OCI-LY3 (cell line): ENCODE measurements at regions not wholly inside any gene's neighbourhood (a gene's known extent, or its start where the extent isn't known, plus 50 kb on each side); places are given as distances from the start of the nearest gene placed in this dataset.
A peak's percentile ranks its signal among the peaks of the same experiment; 100 is the strongest.

Experiments used
- H2AFZ ChIP-seq: fragments of 200-600, 300-600 bp; shearing (Covaris generic); 2 replicates; pipeline ENCODE4 v1.6.0; 2014; ENCODE audit warnings: antibody characterized with exemption, low read depth, low read length
- H3K27ac ChIP-seq: fragments of 200-600, 300-600 bp; sonication (generic); 2 replicates; pipeline ENCODE4 v1.5.1; 2014; ENCODE audit warnings: mild to moderate bottlenecking, low read length, moderate library complexity, mixed read lengths
- H3K27me3 ChIP-seq: fragments of 200-600, 300-600 bp; sonication (generic); 2 replicates; pipeline ENCODE4 v1.6.1; 2014; ENCODE audit warnings: low read depth, low read length, mixed read lengths
- H3K36me3 ChIP-seq: fragments of 200-600, 300-600 bp; sonication (generic); replicated peaks from 2 replicates; pipeline ENCODE3; 2014; ENCODE audit warnings: low read depth, low read length, mixed read lengths
- H3K4me1 ChIP-seq: fragments of 300-600, 200-600 bp; sonication (generic); 2 replicates; pipeline ENCODE4 v1.6.1; 2014; ENCODE audit warnings: low read length, mixed read lengths
- H3K4me2 ChIP-seq: fragments of 200-600, 300-600 bp; sonication (generic); 2 replicates; pipeline ENCODE4 v1.6.1; 2014; ENCODE audit warnings: low read length, mixed read lengths
- H3K4me3 ChIP-seq: fragments of 300-600, 200-600 bp; sonication (generic); 2 replicates; pipeline ENCODE4 v1.5.1; 2014; ENCODE audit warnings: antibody characterized with exemption, mild to moderate bottlenecking, low read length, moderate library complexity
- H3K79me2 ChIP-seq: fragments of 300-600, 200-600 bp; shearing (Covaris generic); 2 replicates; pipeline ENCODE4 v1.6.1; 2014; ENCODE audit warnings: mild to moderate bottlenecking, low read length, mixed read lengths
- H3K9ac ChIP-seq: fragments of 300-600, 200-600 bp; shearing (Covaris generic); 2 replicates; pipeline ENCODE4 v1.6.0; 2014; ENCODE audit warnings: mild to moderate bottlenecking, low read length, moderate library complexity
- H3K9me3 ChIP-seq: fragments of 200-600, 300-600 bp; shearing (Covaris generic); 2 replicates; pipeline ENCODE4 v1.6.1; 2014; ENCODE audit warnings: low read length, mixed read lengths; ENCODE audit not compliant: insufficient read depth
- H4K20me1 ChIP-seq: fragments of 200-600, 300-600 bp; sonication (generic); 2 replicates; pipeline ENCODE4 v1.6.1; 2016; ENCODE audit warnings: low read length, mixed read lengths; ENCODE audit not compliant: insufficient read depth
- EZH2phosphoT487 ChIP-seq: fragments of 200-600 bp; shearing (Covaris generic); IDR thresholded peaks from 2 replicates; pipeline ENCODE4 v1.6.1; 2018; ENCODE audit warnings: antibody characterized with exemption, mixed run types, low read depth
- TF ChIP-seq, protein P1 (sequence below): fragments of 200-600, 300-600 bp; sonication (generic); IDR thresholded peaks from 2 replicates; pipeline ENCODE4 v1.5.1; 2014; ENCODE audit warnings: antibody characterized with exemption, low read length, low read depth

DNA sequence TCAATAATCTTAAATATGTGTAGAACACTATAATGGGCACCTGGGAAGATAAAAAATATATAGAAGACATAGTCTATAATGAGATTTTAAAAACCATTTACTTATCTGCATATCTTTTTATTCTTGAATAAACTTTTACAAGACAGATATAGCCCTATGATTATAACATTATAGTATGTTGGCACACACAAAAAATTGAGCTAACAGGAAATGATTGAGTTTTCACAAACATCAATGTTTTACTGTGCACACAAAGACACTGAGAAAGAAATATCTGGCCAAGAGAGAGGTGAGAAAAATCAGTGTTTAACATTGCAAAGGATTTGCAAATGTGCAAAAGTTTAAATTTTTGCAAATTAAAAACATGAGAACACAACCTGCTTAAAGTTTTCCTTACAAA, 124.3 kb downstream of the BBS10 start:
- Histone ChIP-seq H3K9ac (no peak overlapping the region), H3K4me2 (no peak overlapping the region), H2AFZ (no peak overlapping the region)

DNA sequence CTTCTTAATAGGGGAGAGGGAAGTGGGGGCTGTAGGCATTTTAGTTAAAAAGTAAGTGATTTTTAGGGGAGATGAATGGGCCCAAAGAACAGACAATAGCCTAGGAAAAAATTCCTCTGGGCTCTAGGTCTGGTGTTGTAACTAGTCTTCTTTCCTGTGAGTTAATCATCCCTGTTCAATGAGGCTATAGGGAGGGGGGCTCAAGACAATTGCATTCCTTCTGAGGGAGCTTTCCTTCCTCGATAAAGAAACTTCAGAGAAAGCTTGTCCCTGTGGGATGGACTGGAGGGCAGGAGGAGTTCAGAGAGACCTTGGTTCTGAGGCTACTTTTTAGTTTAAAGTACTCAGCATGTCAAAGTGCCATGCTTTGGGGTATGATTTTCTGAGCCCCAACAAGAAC, 127.2 kb downstream of the BBS10 start:
- H3K4me1 ChIP-seq = no peaks in the 10 kb centered on the region
- no peaks in the 10 kb centered on the region for H3K27me3 ChIP-seq
- no peak overlapping the region for H3K4me3 ChIP-seq
- no peaks in the 10 kb centered on the region for H4K20me1 ChIP-seq
- no peak overlapping the region for H2AFZ ChIP-seq
- no peaks in the 10 kb centered on the region for H3K79me2 ChIP-seq
- no peaks in the 10 kb centered on the region for H3K36me3 ChIP-seq
- H3K9me3 ChIP-seq = no peaks in the 10 kb centered on the region
- TF ChIP-seq, protein P1, sequence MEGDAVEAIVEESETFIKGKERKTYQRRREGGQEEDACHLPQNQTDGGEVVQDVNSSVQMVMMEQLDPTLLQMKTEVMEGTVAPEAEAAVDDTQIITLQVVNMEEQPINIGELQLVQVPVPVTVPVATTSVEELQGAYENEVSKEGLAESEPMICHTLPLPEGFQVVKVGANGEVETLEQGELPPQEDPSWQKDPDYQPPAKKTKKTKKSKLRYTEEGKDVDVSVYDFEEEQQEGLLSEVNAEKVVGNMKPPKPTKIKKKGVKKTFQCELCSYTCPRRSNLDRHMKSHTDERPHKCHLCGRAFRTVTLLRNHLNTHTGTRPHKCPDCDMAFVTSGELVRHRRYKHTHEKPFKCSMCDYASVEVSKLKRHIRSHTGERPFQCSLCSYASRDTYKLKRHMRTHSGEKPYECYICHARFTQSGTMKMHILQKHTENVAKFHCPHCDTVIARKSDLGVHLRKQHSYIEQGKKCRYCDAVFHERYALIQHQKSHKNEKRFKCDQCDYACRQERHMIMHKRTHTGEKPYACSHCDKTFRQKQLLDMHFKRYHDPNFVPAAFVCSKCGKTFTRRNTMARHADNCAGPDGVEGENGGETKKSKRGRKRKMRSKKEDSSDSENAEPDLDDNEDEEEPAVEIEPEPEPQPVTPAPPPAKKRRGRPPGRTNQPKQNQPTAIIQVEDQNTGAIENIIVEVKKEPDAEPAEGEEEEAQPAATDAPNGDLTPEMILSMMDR = no peak
- TF ChIP-seq EZH2phosphoT487 = no peak
- H3K4me2 ChIP-seq = no peak overlapping the region
- H3K9ac ChIP-seq = no peak overlapping the region
- H3K27ac ChIP-seq = no peak overlapping the region

More for the DNA sequence above, 124.3 kb downstream of the BBS10 start:
- no peaks in the 10 kb centered on the region for H3K9me3 ChIP-seq
- H3K27me3 ChIP-seq = no peaks in the 10 kb centered on the region
- H4K20me1 ChIP-seq = no peaks in the 10 kb centered on the region
- no peak overlapping the region for H3K4me3 ChIP-seq
- H3K79me2 ChIP-seq = no peaks in the 10 kb centered on the region
- no peaks in the 10 kb centered on the region for H3K4me1 ChIP-seq
- no peak overlapping the region for H3K27ac ChIP-seq
- no peaks in the 10 kb centered on the region for H3K36me3 ChIP-seq
- TF ChIP-seq, protein P1 = no peak
- TF ChIP-seq EZH2phosphoT487 = no peak

DNA sequence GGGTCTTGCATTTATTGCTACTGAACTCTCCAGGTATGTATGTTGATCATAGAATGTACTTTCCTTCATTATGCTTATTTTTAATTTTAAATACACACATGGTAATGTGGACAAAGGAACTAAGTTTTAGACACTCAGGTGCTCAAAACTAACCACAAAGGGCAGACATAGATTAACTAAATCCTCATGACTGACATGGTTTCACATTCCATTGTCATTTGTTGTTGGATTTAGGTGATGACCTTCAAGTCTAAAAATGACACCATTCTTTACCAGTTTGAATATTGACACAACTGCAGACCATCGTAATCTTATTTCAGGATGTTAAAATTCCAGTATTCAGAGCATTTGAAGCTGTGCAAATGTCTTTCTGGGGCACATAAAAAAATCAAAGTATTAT, 128.4 kb downstream of the BBS10 start:
- H3K4me2 ChIP-seq = no peak overlapping the region
- H3K27me3 ChIP-seq = no peaks in the 10 kb centered on the region
- TF ChIP-seq, protein P1 = no peak
- H4K20me1 ChIP-seq = no peaks in the 10 kb centered on the region
- no peak overlapping the region for H3K27ac ChIP-seq
- H3K4me1 ChIP-seq = no peaks in the 10 kb centered on the region
- H3K36me3 ChIP-seq = no peaks in the 10 kb centered on the region
- no peaks in the 10 kb centered on the region for H3K79me2 ChIP-seq
- H3K9ac ChIP-seq = no peak overlapping the region
- no peak overlapping the region for H2AFZ ChIP-seq
- no peaks in the 10 kb centered on the region for H3K9me3 ChIP-seq
- no peak overlapping the region for H3K4me3 ChIP-seq

DNA sequence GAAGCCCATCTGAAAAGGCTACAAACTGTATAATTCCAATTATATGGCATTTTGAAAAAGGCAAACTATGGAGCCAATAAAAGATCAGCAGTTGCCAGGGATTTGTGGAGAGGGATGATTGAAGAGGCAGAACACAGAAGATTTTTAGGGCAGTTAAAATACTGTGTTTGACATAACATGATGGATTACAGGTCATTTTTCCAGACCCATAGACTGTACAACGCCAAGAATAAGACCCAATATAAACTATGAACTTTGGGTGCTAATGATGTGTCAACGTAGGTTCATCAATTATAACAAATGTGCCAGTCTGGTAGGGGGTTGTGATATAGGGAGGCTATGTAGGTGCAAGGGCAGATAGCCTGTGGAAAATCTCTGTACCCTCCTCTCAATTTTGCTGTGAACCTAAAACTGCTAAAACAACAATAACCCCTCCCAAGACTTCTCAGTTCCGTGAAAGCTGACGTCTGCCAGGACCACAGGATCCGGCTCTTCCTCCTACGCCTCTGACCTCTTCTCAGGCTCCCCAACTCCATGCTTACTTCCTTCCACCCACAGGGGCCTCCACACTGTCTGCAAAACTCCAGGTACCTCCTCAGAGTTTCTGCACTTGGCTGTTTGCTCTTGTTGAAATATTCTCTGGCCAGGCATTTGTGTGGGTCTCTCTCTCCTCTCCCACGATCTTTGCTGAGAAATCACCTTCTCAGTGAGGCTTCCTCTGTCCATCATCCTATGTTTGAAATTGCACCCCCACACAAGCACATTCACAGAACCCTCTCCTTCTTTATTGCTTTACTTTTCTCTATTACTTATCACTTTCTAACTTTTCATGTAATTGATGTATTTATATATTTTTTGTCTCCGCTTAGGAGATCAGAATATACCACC, 131.4 kb downstream of the BBS10 start:
- no peak overlapping the region for H2AFZ ChIP-seq
- no peaks in the 10 kb centered on the region for H3K9me3 ChIP-seq

More for the DNA sequence above, 131.4 kb downstream of the BBS10 start:
- Histone ChIP-seq H3K79me2 (no peaks in the 10 kb centered on the region), H3K36me3 (no peaks in the 10 kb centered on the region), H3K27me3 (no peaks in the 10 kb centered on the region), H3K4me1 (no peaks in the 10 kb centered on the region), H3K27ac (no peak overlapping the region), H4K20me1 (no peaks in the 10 kb centered on the region), H3K9ac (no peak overlapping the region), H3K4me3 (no peak overlapping the region), H3K4me2 (peak overlapping the region; percentile 21; the same call in 1 of the 2 replicates)
- no peak for TF ChIP-seq EZH2phosphoT487
- TF ChIP-seq, protein P1 = no peak
